ENCODE measurements at regions not wholly inside any gene's neighbourhood (a gene's known extent, or its start where the extent isn't known, plus 50 kb on each side); places are given as distances from the start of the nearest gene placed in this dataset.

GRCh38 chr7:80014511-80014910 lies 120.1 kb upstream of the GNAI1 start:
- H3K9me3 ChIP-seq (ENCODE audit: control extremely low read depth in 1 of 3, control insufficient read depth in 2 of 3, insufficient read depth in 1 of 3, low read length in 2 of 3) = no peaks in the 10 kb centered on the region
- WGBS (ENCODE audit: insufficient coverage) = 100% methylated on average over 1 of the region's 2 CpGs
- ATAC-seq (ENCODE audit: low read depth) (no peak), DNase-seq (no peak)
- CTCF ChIA-PET = no interaction called here
- no peaks in the 10 kb centered on the region for H3K79me2 ChIP-seq (ENCODE audit: control insufficient read depth, insufficient read depth, low read length)
- no peak overlapping the region for H3K4me3 ChIP-seq (ENCODE audit: control extremely low read depth in 1 of 5, extremely low read depth in 1 of 5, insufficient read depth in 1 of 5, low read depth in 2 of 5, low read length in 4 of 5)
- H3K27ac ChIP-seq (ENCODE audit: low read length in 2 of 2) = no peak overlapping the region
- POLR2A ChIA-PET = no interaction called here
- H2AFZ ChIP-seq (ENCODE audit: insufficient read depth, low read depth, low read length, poor library complexity, severe bottlenecking) = no peak overlapping the region
- H3K4me3 Mint-ChIP-seq = no peak overlapping the region
- H3K4me1 Mint-ChIP-seq = no peaks in the 10 kb centered on the region
- no peak overlapping the region for H3K27ac Mint-ChIP-seq
- no peak overlapping the region for H3K9ac ChIP-seq (ENCODE audit: low read length)
- no peaks in the 10 kb centered on the region for H3K27me3 Mint-ChIP-seq
- no peaks in the 10 kb centered on the region for H3K9me3 Mint-ChIP-seq (ENCODE audit: insufficient read depth)
- H4K20me1 ChIP-seq (ENCODE audit: control insufficient read depth, insufficient read depth, low read length, poor library complexity, severe bottlenecking) = no peaks in the 10 kb centered on the region
- no peaks in the 10 kb centered on the region for H3K36me3 ChIP-seq (replicated peaks in 1 of 2; ENCODE audit: control extremely low read depth in 1 of 2, control insufficient read depth in 1 of 2, extremely low read depth in 1 of 2, insufficient read depth in 2 of 2, low read length in 1 of 2)
- H3K4me1 ChIP-seq (ENCODE audit: control insufficient read depth in 2 of 2, insufficient read depth in 2 of 2, low read length in 2 of 2) = no peaks in the 10 kb centered on the region
- no peak overlapping the region for H3K4me2 ChIP-seq (replicated peaks; ENCODE audit: low read depth, low read length, poor library complexity, severe bottlenecking)
- no peaks in the 10 kb centered on the region for H3K27me3 ChIP-seq (replicated peaks in 1 of 4; ENCODE audit: control extremely low read depth in 1 of 4, control insufficient read depth in 3 of 4, insufficient read depth in 4 of 4, low read length in 3 of 4)
- intact Hi-C loops (cut with micrococcal nuclease) = no loop called here
- TF ChIP-seq EZH2 (IDR thresholded peaks at IDR 0.05; ENCODE audit: borderline replicate concordance, insufficient read depth, low read depth, low read length, poor library complexity, severe bottlenecking) (no peak), CTCF (IDR thresholded peaks at IDR 0.05) (no peak)

- ChIA-PET POLR2A (no interaction called here), CTCF (no interaction called here)
- no CpG with 5 or more reads among the region's 1 CpG for WGBS (ENCODE audit: insufficient coverage)
- no peaks in the 10 kb centered on the region for H3K27me3 ChIP-seq (replicated peaks in 1 of 4; ENCODE audit: control extremely low read depth in 1 of 4, control insufficient read depth in 3 of 4, insufficient read depth in 4 of 4, low read length in 3 of 4)
- DNase-seq (no peak), ATAC-seq (ENCODE audit: low read depth) (no peak)
- H3K27ac Mint-ChIP-seq = no peak overlapping the region
- H3K4me3 ChIP-seq (ENCODE audit: control extremely low read depth in 1 of 5, extremely low read depth in 1 of 5, insufficient read depth in 1 of 5, low read depth in 2 of 5, low read length in 4 of 5) = no peak overlapping the region
- H3K79me2 ChIP-seq (ENCODE audit: control insufficient read depth, insufficient read depth, low read length) = no peaks in the 10 kb centered on the region
- H2AFZ ChIP-seq (ENCODE audit: insufficient read depth, low read depth, low read length, poor library complexity, severe bottlenecking) = no peak overlapping the region
- H3K36me3 ChIP-seq (replicated peaks in 1 of 2; ENCODE audit: control extremely low read depth in 1 of 2, control insufficient read depth in 1 of 2, extremely low read depth in 1 of 2, insufficient read depth in 2 of 2, low read length in 1 of 2) = no peaks in the 10 kb centered on the region
- no peaks in the 10 kb centered on the region for H3K27me3 Mint-ChIP-seq
- TF ChIP-seq CTCF (IDR thresholded peaks at IDR 0.05) (no peak), EZH2 (IDR thresholded peaks at IDR 0.05; ENCODE audit: borderline replicate concordance, insufficient read depth, low read depth, low read length, poor library complexity, severe bottlenecking) (no peak)
- no peaks in the 10 kb centered on the region for H3K4me1 ChIP-seq (ENCODE audit: control insufficient read depth in 2 of 2, insufficient read depth in 2 of 2, low read length in 2 of 2)
- H3K27ac ChIP-seq (ENCODE audit: low read length in 2 of 2) = no peak overlapping the region
- no peak overlapping the region for H3K9ac ChIP-seq (ENCODE audit: low read length)
- H4K20me1 ChIP-seq (ENCODE audit: control insufficient read depth, insufficient read depth, low read length, poor library complexity, severe bottlenecking) = no peaks in the 10 kb centered on the region
- no peaks in the 10 kb centered on the region for H3K9me3 Mint-ChIP-seq (ENCODE audit: insufficient read depth)
- intact Hi-C loops (cut with micrococcal nuclease) = no loop called here
- H3K9me3 ChIP-seq (ENCODE audit: control extremely low read depth in 1 of 3, control insufficient read depth in 2 of 3, insufficient read depth in 1 of 3, low read length in 2 of 3) = no peaks in the 10 kb centered on the region
- H3K4me1 Mint-ChIP-seq = no peaks in the 10 kb centered on the region
- H3K4me3 Mint-ChIP-seq = no peak overlapping the region
- H3K4me2 ChIP-seq (replicated peaks; ENCODE audit: low read depth, low read length, poor library complexity, severe bottlenecking) = no peak overlapping the region
Observed at GRCh38 chr7:80008039-80008438, 126.6 kb upstream of the GNAI1 start.

Data from B cell (primary cell).